VCaP (cell line): ENCODE measurements at regions not wholly inside any gene's neighbourhood (a gene's known extent, or its start where the extent isn't known, plus 50 kb on each side); places are given as distances from the start of the nearest gene placed in this dataset.

Experiments
- H3K27ac ChIP-seq: fragments of 450-650 bp; 2 replicates; pipeline ENCODE4 v1.5.1; 2017
- CTCF ChIP-seq: fragments of 450-650 bp; conservative IDR thresholded peaks from 2 replicates; pipeline ENCODE4 v1.5.1; 2017; ENCODE audit warnings: mild to moderate bottlenecking, moderate library complexity

- no peak overlapping the region for H3K27ac ChIP-seq
- TF ChIP-seq CTCF, result no peak
These were observed 182.7 kb downstream of the SPATA31D1 start for GRCh38 chr9:82171271-82171670.

GRCh38 chr9:82180711-82181110 lies 192.1 kb downstream of the SPATA31D1 start:
- H3K27ac ChIP-seq, result no peak overlapping the region
- TF ChIP-seq CTCF, result no peak

GRCh38 chr9:82183181-82183860 lies 194.7 kb downstream of the SPATA31D1 start:
- no peak for TF ChIP-seq CTCF
- no peak overlapping the region for H3K27ac ChIP-seq

GRCh38 chr9:82184524-82184923 lies 196.0 kb downstream of the SPATA31D1 start:
- TF ChIP-seq CTCF, result no peak
- H3K27ac ChIP-seq, result no peak overlapping the region

GRCh38 chr9:82188817-82189216 lies 200.2 kb downstream of the SPATA31D1 start:
- TF ChIP-seq CTCF, result no peak
- no peak overlapping the region for H3K27ac ChIP-seq

GRCh38 chr9:82191082-82191770 lies 202.7 kb downstream of the SPATA31D1 start:
- no peak overlapping the region for H3K27ac ChIP-seq

GRCh38 chr9:82192211-82192610 lies 203.6 kb downstream of the SPATA31D1 start:
- no peak for TF ChIP-seq CTCF
- no peak overlapping the region for H3K27ac ChIP-seq

More at GRCh38 chr9:82191082-82191770, 202.7 kb downstream of the SPATA31D1 start:
- no peak for TF ChIP-seq CTCF
